ENCODE measurements at regions not wholly inside any gene's neighbourhood (a gene's known extent, or its start where the extent isn't known, plus 50 kb on each side); places are given as distances from the start of the nearest gene placed in this dataset.

DNA sequence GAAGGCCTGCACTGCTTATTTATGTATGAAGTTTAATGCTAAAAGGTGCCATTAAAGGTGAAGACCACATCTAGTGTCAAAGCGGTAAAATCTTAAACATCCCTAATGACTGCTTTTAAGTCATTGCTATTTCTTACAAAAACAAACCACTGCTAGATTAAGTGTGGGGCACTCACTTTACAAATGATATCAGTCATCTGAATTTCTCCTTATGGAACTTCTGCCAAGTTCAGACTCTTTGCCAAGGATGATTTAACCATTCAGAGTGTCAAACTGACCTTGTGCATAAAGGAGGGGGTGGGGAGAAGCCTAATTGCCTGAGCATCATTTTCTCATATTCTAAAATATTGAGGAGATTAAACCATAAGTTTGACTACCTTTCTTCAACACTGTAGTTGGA is 271.5 kb downstream of the TGFB2 start:
- intact Hi-C loops (cut with micrococcal nuclease; ENCODE audit: unreplicated experiment) (no loop called here), in situ Hi-C loops (cut with HindIII; ENCODE audit: extremely low pct_ligation_motif_present, low pct_unique_long_range_greater_than_20kb) (no loop called here)
- FAIRE-seq, result no peak
- POLR2A ChIA-PET, result no interaction called here
- 55% methylated on average over 1 of the region's 1 CpG for WGBS (ENCODE audit: low lambda C conversion rate)
- no peak overlapping the region for H3K4me2 ChIP-seq (ENCODE audit: low read depth, low read length)
- no peak for ATAC-seq
- no peaks in the 10 kb centered on the region for H3K27me3 ChIP-seq (ENCODE audit: control insufficient read depth in 1 of 2, insufficient read depth in 2 of 2, low read length in 2 of 2)
- no peak for TF ChIP-seq TCF7L2 (IDR thresholded peaks at IDR 0.05; ENCODE audit: low read depth, low read length)
- TF ChIP-seq ZNF891 (CRISPR knock-in tag; IDR thresholded peaks at IDR 0.05), result no peak
- no peak for TF ChIP-seq XBP1 (CRISPR knock-in tag; IDR thresholded peaks at IDR 0.05)
- no peak for TF ChIP-seq AGO2 (optimal IDR thresholded peaks at IDR 0.05; ENCODE audit: low read depth, low read length)
- TF ChIP-seq BHLHE40 (IDR thresholded peaks at IDR 0.05; ENCODE audit: low read length), result no peak
- TF ChIP-seq ZBTB3 (CRISPR knock-in tag; IDR thresholded peaks at IDR 0.05; ENCODE audit: borderline replicate concordance, low read depth), result no peak
- TF ChIP-seq ZNF367 (CRISPR knock-in tag; IDR thresholded peaks at IDR 0.05; ENCODE audit: borderline replicate concordance), result no peak
- TF ChIP-seq KDM2A (CRISPR knock-in tag; IDR thresholded peaks at IDR 0.05; ENCODE audit: borderline replicate concordance, low read depth), result no peak
- TF ChIP-seq NFRKB (IDR thresholded peaks at IDR 0.05), result no peak
- TF ChIP-seq ZNF839 (CRISPR knock-in tag; IDR thresholded peaks at IDR 0.05; ENCODE audit: borderline replicate concordance), result no peak
- TF ChIP-seq, protein P1, sequence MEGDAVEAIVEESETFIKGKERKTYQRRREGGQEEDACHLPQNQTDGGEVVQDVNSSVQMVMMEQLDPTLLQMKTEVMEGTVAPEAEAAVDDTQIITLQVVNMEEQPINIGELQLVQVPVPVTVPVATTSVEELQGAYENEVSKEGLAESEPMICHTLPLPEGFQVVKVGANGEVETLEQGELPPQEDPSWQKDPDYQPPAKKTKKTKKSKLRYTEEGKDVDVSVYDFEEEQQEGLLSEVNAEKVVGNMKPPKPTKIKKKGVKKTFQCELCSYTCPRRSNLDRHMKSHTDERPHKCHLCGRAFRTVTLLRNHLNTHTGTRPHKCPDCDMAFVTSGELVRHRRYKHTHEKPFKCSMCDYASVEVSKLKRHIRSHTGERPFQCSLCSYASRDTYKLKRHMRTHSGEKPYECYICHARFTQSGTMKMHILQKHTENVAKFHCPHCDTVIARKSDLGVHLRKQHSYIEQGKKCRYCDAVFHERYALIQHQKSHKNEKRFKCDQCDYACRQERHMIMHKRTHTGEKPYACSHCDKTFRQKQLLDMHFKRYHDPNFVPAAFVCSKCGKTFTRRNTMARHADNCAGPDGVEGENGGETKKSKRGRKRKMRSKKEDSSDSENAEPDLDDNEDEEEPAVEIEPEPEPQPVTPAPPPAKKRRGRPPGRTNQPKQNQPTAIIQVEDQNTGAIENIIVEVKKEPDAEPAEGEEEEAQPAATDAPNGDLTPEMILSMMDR (CRISPR knock-in tag; IDR thresholded peaks at IDR 0.05), result no peak
- TF ChIP-seq, protein P2, sequence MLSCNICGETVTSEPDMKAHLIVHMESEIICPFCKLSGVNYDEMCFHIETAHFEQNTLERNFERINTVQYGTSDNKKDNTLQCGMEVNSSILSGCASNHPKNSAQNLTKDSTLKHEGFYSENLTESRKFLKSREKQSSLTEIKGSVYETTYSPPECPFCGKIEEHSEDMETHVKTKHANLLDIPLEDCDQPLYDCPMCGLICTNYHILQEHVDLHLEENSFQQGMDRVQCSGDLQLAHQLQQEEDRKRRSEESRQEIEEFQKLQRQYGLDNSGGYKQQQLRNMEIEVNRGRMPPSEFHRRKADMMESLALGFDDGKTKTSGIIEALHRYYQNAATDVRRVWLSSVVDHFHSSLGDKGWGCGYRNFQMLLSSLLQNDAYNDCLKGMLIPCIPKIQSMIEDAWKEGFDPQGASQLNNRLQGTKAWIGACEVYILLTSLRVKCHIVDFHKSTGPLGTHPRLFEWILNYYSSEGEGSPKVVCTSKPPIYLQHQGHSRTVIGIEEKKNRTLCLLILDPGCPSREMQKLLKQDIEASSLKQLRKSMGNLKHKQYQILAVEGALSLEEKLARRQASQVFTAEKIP (CRISPR knock-in tag; IDR thresholded peaks at IDR 0.05; ENCODE audit: borderline replicate concordance), result no peak
- no peak for TF ChIP-seq ZNF253 (CRISPR knock-in tag; IDR thresholded peaks at IDR 0.05; ENCODE audit: borderline replicate concordance)
- TF ChIP-seq ZNF180 (CRISPR knock-in tag; IDR thresholded peaks at IDR 0.05; ENCODE audit: borderline replicate concordance, low read depth), result no peak
- TF ChIP-seq, protein P3, sequence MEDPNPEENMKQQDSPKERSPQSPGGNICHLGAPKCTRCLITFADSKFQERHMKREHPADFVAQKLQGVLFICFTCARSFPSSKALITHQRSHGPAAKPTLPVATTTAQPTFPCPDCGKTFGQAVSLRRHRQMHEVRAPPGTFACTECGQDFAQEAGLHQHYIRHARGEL (CRISPR knock-in tag; IDR thresholded peaks at IDR 0.05), result no peak
- no peak for TF ChIP-seq THAP7 (CRISPR knock-in tag; IDR thresholded peaks at IDR 0.05)
- TF ChIP-seq HDAC2 (CRISPR knock-in tag; IDR thresholded peaks at IDR 0.05), result no peak
- H3K79me2 ChIP-seq (ENCODE audit: insufficient read depth, low read length), result no peaks in the 10 kb centered on the region
- H3K27ac ChIP-seq (ENCODE audit: extremely low read length, insufficient read depth, low read length), result no peak overlapping the region
- no peaks in the 10 kb centered on the region; the same call in 1 of the 2 replicates for H3K4me1 ChIP-seq (ENCODE audit: insufficient read depth, low read length)
- DNase-seq (ENCODE audit: low spot score), result no peak
- no peak overlapping the region for H3K9ac ChIP-seq (ENCODE audit: insufficient read depth, low read depth, low read length)
- H3K9me3 ChIP-seq (ENCODE audit: low read length), result no peaks in the 10 kb centered on the region
- H3K36me3 ChIP-seq (replicated peaks in 1 of 2; ENCODE audit: control insufficient read depth in 1 of 2, insufficient read depth in 2 of 2, low read length in 2 of 2), result no peaks in the 10 kb centered on the region
- no peak overlapping the region for H2AFZ ChIP-seq (ENCODE audit: low read length)
- H3K4me3 ChIP-seq (replicated peaks in 1 of 3; ENCODE audit: insufficient read depth in 1 of 3, low read depth in 2 of 3, low read length in 3 of 3), result no peak overlapping the region
- CTCF ChIA-PET (ENCODE audit: low intra/inter-chr PET ratio, low total read pairs), result no interaction called here
- no peaks in the 10 kb centered on the region for H4K20me1 ChIP-seq (ENCODE audit: insufficient read depth, low read length)
- BruUV-seq (replicated peaks), result no TSS peak

Measured in HepG2 (cell line).